ENCODE measurements at regions not wholly inside any gene's neighbourhood (a gene's known extent, or its start where the extent isn't known, plus 50 kb on each side); places are given as distances from the start of the nearest gene placed in this dataset.

DNA sequence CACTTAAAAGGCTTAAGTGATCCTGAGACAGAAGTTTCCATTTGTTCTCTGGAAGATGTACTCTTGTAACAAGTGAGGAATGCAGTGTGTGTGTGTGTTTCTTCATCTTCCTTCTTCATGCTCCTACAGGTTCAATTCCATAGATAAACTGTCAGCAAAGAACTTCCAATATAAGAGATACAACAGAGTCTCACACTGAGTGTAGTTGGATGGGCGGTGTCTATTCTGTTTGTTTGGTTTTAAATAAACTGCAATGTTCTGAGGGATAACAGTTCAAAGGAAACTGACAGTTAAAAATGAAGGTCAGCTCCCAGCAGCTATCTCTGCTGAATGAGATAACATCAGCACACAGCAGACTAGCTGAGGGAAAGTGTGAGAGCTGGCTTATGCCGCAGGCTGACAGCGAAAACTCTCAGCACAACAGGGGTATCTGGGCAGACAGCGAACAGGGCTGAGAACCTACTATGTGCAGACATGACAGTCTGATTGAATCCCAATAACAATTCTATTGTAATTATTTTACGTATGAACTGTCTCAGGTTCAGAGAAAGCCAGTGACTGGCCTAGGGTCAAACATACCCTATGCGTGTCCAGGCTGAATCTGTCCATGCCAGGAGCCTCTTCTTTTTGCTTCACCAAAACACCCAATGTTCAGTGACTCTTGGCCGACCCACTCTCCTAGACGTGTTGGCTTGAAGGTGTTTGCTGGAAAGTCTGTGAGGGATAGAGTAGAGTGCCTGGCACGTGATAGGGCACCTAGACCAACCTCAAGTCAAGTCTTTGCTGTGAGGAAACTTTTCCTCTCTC lies 201.9 kb upstream of the TRIB2 start:
- no peak overlapping the region for H3K4me3 ChIP-seq
- H3K27me3 ChIP-seq = no peaks in the 10 kb centered on the region
- H3K27ac ChIP-seq = no peak overlapping the region
- no peak for TF ChIP-seq CTCF (IDR thresholded peaks at IDR 0.05)
- TF ChIP-seq POLR2A (IDR thresholded peaks at IDR 0.05) = no peak
- intact Hi-C loops (cut with DNase I) = no loop called here
- DNase-seq (no peak), ATAC-seq (no peak)
- no peaks in the 10 kb centered on the region for H3K9me3 ChIP-seq
- no peaks in the 10 kb centered on the region for H3K36me3 ChIP-seq (replicated peaks in 1 of 2; ENCODE audit: insufficient read depth in 1 of 2, low read depth in 2 of 2)
- H3K4me1 ChIP-seq = no peaks in the 10 kb centered on the region
- 59 to 60% methylated on average over 9 of the region's 9 CpGs for WGBS, 2 donors

- WGBS, 2 donors = 84 to 97% methylated on average over 1 of the region's 1 CpG
- TF ChIP-seq POLR2A (IDR thresholded peaks at IDR 0.05) = no peak
- TF ChIP-seq CTCF (IDR thresholded peaks at IDR 0.05) = no peak
- Histone ChIP-seq H3K4me1 (no peaks in the 10 kb centered on the region), H3K9me3 (no peaks in the 10 kb centered on the region), H3K27ac (no peak overlapping the region), H3K27me3 (no peaks in the 10 kb centered on the region), H3K36me3 (replicated peaks in 1 of 2; ENCODE audit: insufficient read depth in 1 of 2, low read depth in 2 of 2) (no peaks in the 10 kb centered on the region), H3K4me3 (no peak overlapping the region)
- intact Hi-C loops (cut with DNase I) = no loop called here
- no peak for DNase-seq
- ATAC-seq = no peak
These were observed 200.9 kb upstream of the TRIB2 start for GRCh38 chr2:12515871-12516270.

GRCh38 chr2:12533337-12534005 lies 183.3 kb upstream of the TRIB2 start:
- peaks cover 5% of the 10 kb centered on the region for H3K4me1 ChIP-seq
- ATAC-seq (no peak), DNase-seq (no peak)
- no peaks in the 10 kb centered on the region for H3K9me3 ChIP-seq
- no peak overlapping the region for H3K27ac ChIP-seq
- no peaks in the 10 kb centered on the region for H3K27me3 ChIP-seq
- no peak for TF ChIP-seq POLR2A (IDR thresholded peaks at IDR 0.05)
- no peak for TF ChIP-seq CTCF (IDR thresholded peaks at IDR 0.05)
- H3K36me3 ChIP-seq (replicated peaks in 1 of 2; ENCODE audit: insufficient read depth in 1 of 2, low read depth in 2 of 2) = no peaks in the 10 kb centered on the region
- H3K4me3 ChIP-seq = no peak overlapping the region
- WGBS, 2 donors = 41 to 53% methylated on average over 1 of the region's 1 CpG
- intact Hi-C loops (cut with DNase I) = no loop called here

DNA sequence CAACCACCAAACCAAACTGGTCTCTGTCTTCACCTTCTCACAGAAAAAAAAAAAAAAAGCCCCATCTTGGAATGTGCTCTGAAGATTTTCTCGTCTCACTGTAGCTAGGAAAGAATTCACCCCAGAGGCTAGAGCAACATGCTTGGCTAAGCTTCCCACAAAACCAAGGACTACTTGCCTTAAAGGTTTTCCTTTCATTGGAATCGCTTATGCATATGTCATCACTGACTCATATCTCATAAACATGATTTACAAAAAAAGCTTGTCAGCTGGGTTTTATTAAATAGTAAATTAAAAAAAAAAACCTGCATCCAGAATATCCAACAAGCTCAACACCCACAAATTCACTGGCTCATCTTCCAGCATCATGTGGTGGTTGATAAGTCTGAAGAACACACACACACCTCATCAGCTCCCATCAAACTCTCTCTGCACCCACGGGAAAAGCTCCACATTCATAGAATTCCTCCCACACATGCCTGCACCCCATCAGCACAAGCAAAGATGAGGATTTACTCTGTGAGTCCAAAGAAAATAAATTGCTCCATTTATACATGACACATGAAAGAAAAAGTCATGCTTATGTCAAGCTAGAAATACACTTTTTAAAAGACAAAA lies 182.0 kb upstream of the TRIB2 start:
- ATAC-seq (no peak), DNase-seq (no peak)
- 66 to 72% methylated on average over 3 of the region's 3 CpGs for WGBS, 2 donors
- Histone ChIP-seq H3K27me3 (no peaks in the 10 kb centered on the region), H3K9me3 (no peaks in the 10 kb centered on the region), H3K4me3 (no peak overlapping the region), H3K36me3 (replicated peaks in 1 of 2; ENCODE audit: insufficient read depth in 1 of 2, low read depth in 2 of 2) (no peaks in the 10 kb centered on the region), H3K4me1 (peaks cover 5% of the 10 kb centered on the region), H3K27ac (no peak overlapping the region)
- intact Hi-C loops (cut with DNase I) = no loop called here
- TF ChIP-seq CTCF (IDR thresholded peaks at IDR 0.05) (no peak), POLR2A (IDR thresholded peaks at IDR 0.05) (no peak)
